Lung (tissue), 11 donors: ENCODE measurements at regions not wholly inside any gene's neighbourhood (a gene's known extent, or its start where the extent isn't known, plus 50 kb on each side); places are given as distances from the start of the nearest gene placed in this dataset.

Source experiments
- ATAC-seq: fragments of 200-7000 bp; cut with Tn5 transposase; one replicate; pipeline ENCODE4 v1.9.1; 2020; ENCODE audit warnings: moderate number of reproducible peaks; ENCODE audit not compliant: insufficient read depth, low FRiP score
- DNase-seq, 3 donors: peaks; one replicate each; pipeline ENCODE4 v3.0.0-alpha.2; 2013 to 2017
- H3K27ac ChIP-seq, 2 donors: one replicate each; pipeline ENCODE4 v1.5.1; 2013; ENCODE audit warnings: mild to moderate bottlenecking in 2 of 2, moderate library complexity in 2 of 2, control low read depth in 1 of 2, inconsistent platforms in 1 of 2, low read depth in 1 of 2, low read length in 1 of 2
- H3K27me3 ChIP-seq, 3 donors: one replicate each; pipeline ENCODE4 v1.5.1; 2013; ENCODE audit warnings: low read length in 2 of 3; ENCODE audit not compliant: control insufficient read depth in 3 of 3, insufficient read depth in 3 of 3
- H3K36me3 ChIP-seq, 4 donors: one replicate each; pipeline ENCODE4 v1.5.1; 2013; ENCODE audit warnings: low read length in 4 of 4, mild to moderate bottlenecking in 1 of 4, moderate library complexity in 1 of 4; ENCODE audit not compliant: control insufficient read depth in 4 of 4, insufficient read depth in 4 of 4
- H3K4me1 ChIP-seq, 5 donors: one replicate each; pipeline ENCODE4 v1.5.1; 2013; ENCODE audit warnings: low read length in 5 of 5, mild to moderate bottlenecking in 2 of 5, moderate library complexity in 1 of 5; ENCODE audit not compliant: control insufficient read depth in 5 of 5, insufficient read depth in 5 of 5
- H3K4me3 ChIP-seq: one replicate; pipeline ENCODE4 v1.5.1; 2013; ENCODE audit warnings: mild to moderate bottlenecking, control low read depth, moderate library complexity
- H3K9ac ChIP-seq, 2 donors: one replicate each; pipeline ENCODE4 v1.5.1; 2013; ENCODE audit warnings: low read length in 2 of 2, control low read depth in 1 of 2; ENCODE audit not compliant: insufficient read depth in 1 of 2
- H3K9me3 ChIP-seq, 4 donors: one replicate each; pipeline ENCODE4 v1.5.1; 2013; ENCODE audit warnings: low read length in 3 of 4, mild to moderate bottlenecking in 1 of 4, moderate library complexity in 1 of 4; ENCODE audit not compliant: control insufficient read depth in 4 of 4, insufficient read depth in 3 of 4
- WGBS, 2 donors: extraction: QIAGEN DNeasy Blood & Tissue Kit; methylation state at CpG; one replicate each; pipeline ENCODE4 v1.1.7; 2013; 5-methylcytosine and 5-hydroxymethylcytosine counted together
- TF ChIP-seq, protein P1 (sequence below): IDR thresholded peaks from 2 replicates; pipeline ENCODE4 v1.5.1; 2012; ENCODE audit warnings: mild to moderate bottlenecking; ENCODE audit errors: control extremely low read depth, extremely low read depth
- donor health status: control.
- donor health status: control.
- donor health status: Bipolar disorder and iron deficiency.
- donor health status: healthy.
- donor health status: DM: yes; HTN: yes; CAD: no.

DNA sequence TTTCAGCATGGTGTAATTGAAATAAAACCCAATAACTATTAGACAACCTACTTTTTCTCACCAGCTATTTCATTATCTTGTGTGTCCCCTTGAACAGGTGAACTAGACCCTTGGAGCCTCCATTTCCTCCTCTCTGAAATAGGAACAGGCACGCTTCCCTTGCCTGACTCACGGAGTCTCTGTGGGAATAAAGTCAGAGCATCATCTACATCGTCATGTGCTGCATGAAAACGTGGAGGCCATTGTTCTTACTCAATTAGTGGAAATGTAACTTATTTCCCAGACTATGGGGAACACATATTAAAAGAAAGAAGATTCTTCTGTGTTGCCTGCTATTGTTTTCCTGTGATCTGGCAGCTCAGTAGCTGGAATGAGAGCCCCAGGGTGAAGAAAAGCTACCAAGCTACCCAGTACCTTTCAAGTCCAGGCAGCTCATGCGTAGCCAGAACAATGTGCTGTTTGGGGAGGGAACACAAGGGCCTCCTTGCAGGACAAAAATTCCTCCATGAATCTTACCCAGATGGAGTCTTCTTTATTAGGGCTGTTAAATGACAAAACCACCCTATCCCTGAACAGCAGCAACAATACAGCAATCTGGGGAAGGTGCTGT, 59.8 kb downstream of the SOX11 start:
- Histone ChIP-seq H3K4me3 (no peak overlapping the region), H3K4me1 (peaks cover 0 to 9% (median 4%) of the 10 kb centered on the region in 5 donors), H3K9ac (no peak overlapping the region), H3K36me3 (no peaks in the 10 kb centered on the region), H3K27me3 (no peaks in the 10 kb centered on the region), H3K27ac (no peak overlapping the region), H3K9me3 (peaks cover 0 to 4% (median 0%) of the 10 kb centered on the region in 4 donors)
- ATAC-seq (no peak), DNase-seq (no peak)
- TF ChIP-seq, protein P1, sequence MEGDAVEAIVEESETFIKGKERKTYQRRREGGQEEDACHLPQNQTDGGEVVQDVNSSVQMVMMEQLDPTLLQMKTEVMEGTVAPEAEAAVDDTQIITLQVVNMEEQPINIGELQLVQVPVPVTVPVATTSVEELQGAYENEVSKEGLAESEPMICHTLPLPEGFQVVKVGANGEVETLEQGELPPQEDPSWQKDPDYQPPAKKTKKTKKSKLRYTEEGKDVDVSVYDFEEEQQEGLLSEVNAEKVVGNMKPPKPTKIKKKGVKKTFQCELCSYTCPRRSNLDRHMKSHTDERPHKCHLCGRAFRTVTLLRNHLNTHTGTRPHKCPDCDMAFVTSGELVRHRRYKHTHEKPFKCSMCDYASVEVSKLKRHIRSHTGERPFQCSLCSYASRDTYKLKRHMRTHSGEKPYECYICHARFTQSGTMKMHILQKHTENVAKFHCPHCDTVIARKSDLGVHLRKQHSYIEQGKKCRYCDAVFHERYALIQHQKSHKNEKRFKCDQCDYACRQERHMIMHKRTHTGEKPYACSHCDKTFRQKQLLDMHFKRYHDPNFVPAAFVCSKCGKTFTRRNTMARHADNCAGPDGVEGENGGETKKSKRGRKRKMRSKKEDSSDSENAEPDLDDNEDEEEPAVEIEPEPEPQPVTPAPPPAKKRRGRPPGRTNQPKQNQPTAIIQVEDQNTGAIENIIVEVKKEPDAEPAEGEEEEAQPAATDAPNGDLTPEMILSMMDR = no peak
- WGBS, 2 donors = 72 to 75% methylated on average over 5 of the region's 5 CpGs

DNA sequence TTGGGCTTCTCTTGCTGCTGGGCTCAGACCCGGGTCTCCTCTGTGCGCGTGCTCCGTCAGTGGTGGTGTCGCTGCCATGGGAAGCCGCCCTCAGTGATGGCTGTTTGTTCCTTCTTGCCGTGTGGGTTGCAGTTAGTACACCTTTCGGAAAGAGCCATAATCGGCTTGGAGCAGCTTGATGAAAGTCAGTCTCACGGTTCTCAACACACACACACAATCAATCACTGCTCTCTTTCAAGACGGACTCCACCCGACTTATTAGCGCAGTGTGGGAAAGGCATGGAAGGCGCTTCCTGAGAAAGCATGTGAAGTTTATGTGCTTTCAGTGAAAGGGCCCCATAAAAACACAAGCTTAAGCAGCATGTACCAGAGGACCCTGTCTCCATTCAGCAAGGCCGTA, 64.1 kb downstream of the SOX11 start:
- ATAC-seq (no peak), DNase-seq (peak in 2 of 3 donors; percentile 33 to 54)
- Histone ChIP-seq H3K36me3 (no peaks in the 10 kb centered on the region), H3K4me1 (peaks cover 0 to 9% (median 4%) of the 10 kb centered on the region in 5 donors), H3K9ac (no peak overlapping the region), H3K27me3 (no peaks in the 10 kb centered on the region), H3K27ac (no peak overlapping the region), H3K9me3 (peaks cover 0 to 5% (median 0%) of the 10 kb centered on the region in 4 donors), H3K4me3 (no peak overlapping the region)
- TF ChIP-seq, protein P1 = no peak
- 69 to 70% methylated on average over 15 of the region's 15 CpGs for WGBS, 2 donors

DNA sequence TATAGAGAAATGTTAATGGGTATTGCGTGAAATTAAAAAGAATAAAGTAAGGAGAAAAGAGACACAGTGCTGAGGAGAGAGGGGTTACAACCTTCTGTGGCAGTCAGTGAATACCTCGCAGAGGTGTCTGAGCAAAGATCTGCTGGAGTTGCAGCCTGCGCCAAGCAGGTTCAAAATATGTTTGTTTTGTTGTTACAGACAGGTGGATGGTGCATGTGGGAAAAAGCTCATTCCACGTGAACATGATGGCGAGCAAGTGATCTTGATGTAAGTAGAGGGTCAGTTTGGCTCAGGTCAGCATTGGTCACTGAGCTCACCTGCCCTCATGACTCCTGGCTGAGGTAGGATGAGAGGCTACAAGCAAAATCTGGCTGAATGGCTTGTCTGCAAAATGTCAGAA, 66.2 kb downstream of the SOX11 start:
- ATAC-seq (no peak), DNase-seq (no peak)
- peaks cover 0 to 9% (median 4%) of the 10 kb centered on the region in 5 donors for H3K4me1 ChIP-seq
- no peak overlapping the region for H3K27ac ChIP-seq
- no peak overlapping the region for H3K4me3 ChIP-seq
- H3K27me3 ChIP-seq = no peaks in the 10 kb centered on the region
- TF ChIP-seq, protein P1 = no peak
- no peaks in the 10 kb centered on the region for H3K36me3 ChIP-seq
- 87 to 93% methylated on average over 5 of the region's 5 CpGs for WGBS, 2 donors
- H3K9me3 ChIP-seq = peaks cover 0 to 7% (median 0%) of the 10 kb centered on the region in 4 donors
- H3K9ac ChIP-seq = no peak overlapping the region

DNA sequence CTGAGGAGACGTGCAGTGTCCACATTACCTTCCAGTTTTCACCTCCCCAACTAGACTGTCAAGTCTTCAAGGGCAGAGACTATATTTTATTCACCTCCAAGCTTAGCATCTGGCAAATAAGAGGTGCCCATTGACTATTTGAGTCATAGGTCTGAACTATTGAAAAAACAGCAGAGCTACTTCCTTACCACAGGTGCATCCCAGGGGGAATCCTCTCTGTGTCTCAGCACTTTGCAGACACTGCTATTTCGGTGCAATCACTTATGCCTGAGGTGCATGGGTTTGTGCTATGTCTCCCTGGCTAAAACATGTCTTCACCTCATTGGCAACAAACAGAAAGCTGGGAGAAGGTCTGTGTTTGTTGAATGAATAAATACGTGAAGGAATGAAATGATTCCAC, 67.8 kb downstream of the SOX11 start:
- TF ChIP-seq, protein P1 = no peak
- no peak overlapping the region for H3K9ac ChIP-seq
- no peak overlapping the region for H3K27ac ChIP-seq
- H3K36me3 ChIP-seq = no peaks in the 10 kb centered on the region
- 89% methylated on average over 3 of the region's 3 CpGs for WGBS, 2 donors
- H3K4me3 ChIP-seq = no peak overlapping the region
- DNase-seq = no peak
- ATAC-seq = no peak
- peaks cover 0 to 7% (median 0%) of the 10 kb centered on the region in 4 donors for H3K9me3 ChIP-seq
- peaks cover 0 to 9% (median 4%) of the 10 kb centered on the region in 5 donors for H3K4me1 ChIP-seq
- no peaks in the 10 kb centered on the region for H3K27me3 ChIP-seq
